Body of pancreas (tissue), 4 donors: ENCODE measurements at regions not wholly inside any gene's neighbourhood (a gene's known extent, or its start where the extent isn't known, plus 50 kb on each side); places are given as distances from the start of the nearest gene placed in this dataset.

Source experiments
- CTCF ChIP-seq, 7 experiments: fragments of 450-650 bp in 4 of 7; fragments of 200-600 bp in 3 of 7; sonication (generic) in 3 of 7; IDR thresholded peaks; one replicate each; pipeline ENCODE4 v1.5.1; 2016 to 2019; ENCODE audit warnings: antibody characterized with exemption in 7 of 7
- POLR2A ChIP-seq, 3 donors: fragments of 450-650 bp; IDR thresholded peaks; one replicate each; pipeline ENCODE4 v1.6.1; 2016; ENCODE audit warnings: antibody characterized with exemption in 3 of 3, mild to moderate bottlenecking in 2 of 3

GRCh38 chr10:2920168-2920567, 147.2 kb upstream of the PFKP start:
- TF ChIP-seq POLR2A (IDR thresholded peaks at IDR 0.05), result no peak
- TF ChIP-seq CTCF (IDR thresholded peaks at IDR 0.05), result no peak
